Smooth muscle cell (in vitro differentiated cells): ENCODE measurements at regions not wholly inside any gene's neighbourhood (a gene's known extent, or its start where the extent isn't known, plus 50 kb on each side); places are given as distances from the start of the nearest gene placed in this dataset.

Experiments used
- DNase-seq: peaks from one replicate; lab custom pipeline; 2025; ENCODE audit not compliant: unreplicated experiment; lab: John Stamatoyannopoulos, UW
- H2AFZ ChIP-seq: fragments of 200-600 bp; sonication (generic); 2 replicates; pipeline ENCODE4 v1.6.0; 2016; ENCODE audit warnings: antibody characterized with exemption, low read depth, mild to moderate bottlenecking
- H3F3A ChIP-seq: fragments of 200-600 bp; sonication (generic); 2 replicates; pipeline ENCODE4 v1.6.0; 2017; ENCODE audit warnings: antibody characterized with exemption, low read depth
- H3K27ac ChIP-seq: fragments of 200-600 bp; sonication (generic); 2 replicates; pipeline ENCODE4 v1.5.1; 2016; ENCODE audit warnings: low read depth, mild to moderate bottlenecking
- H3K27me3 ChIP-seq: fragments of 200-600 bp; sonication (generic); 2 replicates; pipeline ENCODE4 v1.6.1; 2016; ENCODE audit warnings: low read depth, mild to moderate bottlenecking
- H3K36me3 ChIP-seq: fragments of 200-600 bp; sonication (generic); 2 replicates; pipeline ENCODE4 v1.5.1; 2016; ENCODE audit warnings: low read depth
- H3K4me1 ChIP-seq: fragments of 200-600 bp; sonication (generic); 2 replicates; pipeline ENCODE4 v1.5.1; 2016; ENCODE audit warnings: low read depth
- H3K4me2 ChIP-seq: fragments of 200-600 bp; sonication (generic); 2 replicates; pipeline ENCODE4 v1.6.0; 2016; ENCODE audit warnings: mild to moderate bottlenecking
- H3K4me3 ChIP-seq: fragments of 200-600 bp; sonication (generic); 2 replicates; pipeline ENCODE4 v1.5.1; 2016; ENCODE audit warnings: mild to moderate bottlenecking
- H3K79me2 ChIP-seq: fragments of 200-600 bp; sonication (generic); 2 replicates; pipeline ENCODE4 v1.6.0; 2016; ENCODE audit warnings: low read depth, mild to moderate bottlenecking
- H3K9ac ChIP-seq: fragments of 200-600 bp; sonication (generic); 2 replicates; pipeline ENCODE4 v1.6.0; 2016; ENCODE audit warnings: low read depth
- H3K9me3 ChIP-seq: fragments of 200-600 bp; sonication (generic); replicated peaks from 2 replicates; pipeline ENCODE4 v1.5.1; 2016; ENCODE audit warnings: low read depth
- H4K20me1 ChIP-seq: fragments of 200-600 bp; sonication (generic); 2 replicates; pipeline ENCODE4 v1.6.0; 2016; ENCODE audit warnings: low read depth
- CTCF ChIP-seq: fragments of 200-600 bp; sonication (generic); IDR thresholded peaks from 2 replicates; pipeline ENCODE4 v1.5.1; 2017; ENCODE audit warnings: borderline replicate concordance, mild to moderate bottlenecking, antibody characterized with exemption; ENCODE audit not compliant: insufficient read depth, poor library complexity, severe bottlenecking
- WGBS: methylation state at CpG from one replicate; pipeline ENCODE4 v1.1.7; 2016; ENCODE audit warnings: low lambda C conversion rate; 5-methylcytosine and 5-hydroxymethylcytosine counted together

DNA sequence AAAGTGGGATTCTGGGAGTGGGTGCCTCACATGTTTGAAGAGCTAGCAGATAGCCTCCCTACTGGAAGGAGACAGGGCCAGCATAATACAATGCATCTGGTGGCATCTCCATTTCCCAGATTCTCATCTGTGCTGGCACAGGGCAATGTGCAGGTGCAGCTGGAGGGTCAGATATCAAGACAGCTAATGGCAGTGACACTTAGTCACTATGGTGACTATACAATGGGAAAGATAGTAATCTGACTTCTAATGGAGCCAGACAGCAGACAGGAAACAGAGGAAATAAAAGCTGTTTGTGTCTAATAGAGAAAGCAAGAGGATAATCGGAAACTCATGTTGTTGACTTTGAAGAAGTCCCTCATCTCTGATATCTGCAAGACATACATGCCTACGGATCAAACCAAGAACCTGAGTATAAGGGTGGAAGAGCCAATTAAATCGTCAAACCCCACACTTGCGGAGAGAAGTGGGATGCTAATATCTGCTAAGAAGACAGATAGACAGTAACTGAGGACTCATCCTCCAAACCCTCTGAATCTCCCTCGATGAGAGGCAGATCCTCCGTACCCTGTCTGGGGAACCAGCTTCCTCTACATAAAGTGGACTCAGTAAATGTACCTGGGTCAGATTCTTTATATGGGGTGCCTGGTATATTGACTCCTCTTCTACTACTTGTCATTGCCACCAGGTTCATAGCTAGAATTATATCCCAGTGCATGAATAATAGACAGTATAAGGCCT, 692.7 kb downstream of the SOCS6 start:
- H3K4me1 ChIP-seq: no peaks in the 10 kb centered on the region
- DNase-seq: no peak
- 86% methylated on average over 6 of the region's 6 CpGs for WGBS

DNA sequence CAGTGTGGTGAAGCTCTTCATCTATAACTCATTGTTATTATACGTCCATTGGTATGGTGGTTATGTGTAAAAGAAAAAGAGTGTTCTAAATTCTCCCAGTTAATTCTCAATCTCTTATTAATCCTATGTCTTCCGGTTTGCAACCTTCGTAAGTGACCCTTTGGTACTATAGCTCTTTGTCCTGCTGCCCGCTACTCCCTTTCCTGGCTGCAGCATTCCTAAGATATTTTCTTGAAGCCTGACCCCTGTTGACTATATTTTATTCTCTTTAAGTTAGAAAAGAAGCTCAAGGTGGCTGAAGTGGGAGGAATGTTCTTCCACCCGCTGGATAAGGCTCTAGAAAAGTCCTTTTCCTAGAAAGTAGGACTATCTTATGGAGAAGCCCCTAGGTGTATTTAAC, 684.8 kb downstream of the SOCS6 start:
- Histone ChIP-seq H3F3A (no peaks in the 10 kb centered on the region), H3K4me1 (no peaks in the 10 kb centered on the region), H3K9me3 (no peaks in the 10 kb centered on the region), H3K79me2 (no peaks in the 10 kb centered on the region), H3K9ac (no peak overlapping the region), H3K36me3 (no peaks in the 10 kb centered on the region), H2AFZ (no peak overlapping the region), H3K4me2 (no peak overlapping the region), H4K20me1 (no peaks in the 10 kb centered on the region), H3K4me3 (no peak overlapping the region), H3K27me3 (no peaks in the 10 kb centered on the region), H3K27ac (no peak overlapping the region)
- TF ChIP-seq CTCF: no peak
- 50% methylated on average over 5 of the region's 5 CpGs for WGBS
- DNase-seq: no peak

More for the DNA sequence above, 692.7 kb downstream of the SOCS6 start:
- no peak overlapping the region for H3K4me2 ChIP-seq
- no peaks in the 10 kb centered on the region for H3K9me3 ChIP-seq
- no peaks in the 10 kb centered on the region for H3F3A ChIP-seq
- H3K27ac ChIP-seq: no peak overlapping the region
- H3K79me2 ChIP-seq: no peaks in the 10 kb centered on the region
- no peaks in the 10 kb centered on the region for H4K20me1 ChIP-seq
- no peaks in the 10 kb centered on the region for H3K27me3 ChIP-seq
- no peaks in the 10 kb centered on the region for H3K36me3 ChIP-seq
- H2AFZ ChIP-seq: no peak overlapping the region
- no peak for TF ChIP-seq CTCF
- H3K9ac ChIP-seq: no peak overlapping the region
- no peak overlapping the region for H3K4me3 ChIP-seq

DNA sequence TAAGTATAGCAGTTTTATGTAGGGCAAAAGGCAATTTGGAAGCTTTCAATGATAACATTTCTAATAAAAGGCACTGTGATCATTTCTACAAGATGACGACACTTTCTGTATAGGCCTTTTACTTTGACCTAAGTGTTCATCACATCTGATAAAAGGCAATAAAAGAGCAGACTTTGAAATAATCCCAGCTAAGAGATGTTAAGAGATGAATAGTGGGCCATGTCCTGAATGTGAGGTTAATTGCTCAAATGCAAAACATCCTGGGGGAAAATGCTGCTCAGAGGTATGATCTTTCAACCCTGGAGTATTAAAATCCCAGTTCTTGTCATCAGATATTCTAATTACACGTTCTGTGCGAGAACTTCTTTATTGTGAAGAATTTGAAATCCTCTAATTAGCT, 677.6 kb downstream of the SOCS6 start:
- no peaks in the 10 kb centered on the region for H3K4me1 ChIP-seq
- no peak overlapping the region for H3K9ac ChIP-seq
- no peaks in the 10 kb centered on the region for H3K9me3 ChIP-seq
- H3K79me2 ChIP-seq: no peaks in the 10 kb centered on the region
- H2AFZ ChIP-seq: no peak overlapping the region
- TF ChIP-seq CTCF: no peak
- H3K27me3 ChIP-seq: no peaks in the 10 kb centered on the region
- no peak overlapping the region for H3K27ac ChIP-seq
- 87% methylated on average over 3 of the region's 3 CpGs for WGBS
- H3F3A ChIP-seq: no peaks in the 10 kb centered on the region
- H3K36me3 ChIP-seq: no peaks in the 10 kb centered on the region
- no peak for DNase-seq
- no peak overlapping the region for H3K4me3 ChIP-seq
- H4K20me1 ChIP-seq: no peaks in the 10 kb centered on the region
- no peak overlapping the region for H3K4me2 ChIP-seq

GRCh38 chr18:70961939-70962338, 673.1 kb downstream of the SOCS6 start:
- H3K27ac ChIP-seq: no peak overlapping the region
- H3K36me3 ChIP-seq: no peaks in the 10 kb centered on the region
- H3K9ac ChIP-seq: no peak overlapping the region
- no peaks in the 10 kb centered on the region for H3K4me1 ChIP-seq
- DNase-seq: no peak
- no peak overlapping the region for H2AFZ ChIP-seq
- no peak for TF ChIP-seq CTCF
- H4K20me1 ChIP-seq: no peaks in the 10 kb centered on the region
- H3K4me3 ChIP-seq: no peak overlapping the region
- no peaks in the 10 kb centered on the region for H3K79me2 ChIP-seq
- H3K27me3 ChIP-seq: no peaks in the 10 kb centered on the region
- H3F3A ChIP-seq: no peaks in the 10 kb centered on the region
- H3K9me3 ChIP-seq: no peaks in the 10 kb centered on the region
- 89% methylated on average over 3 of the region's 3 CpGs for WGBS
- no peak overlapping the region for H3K4me2 ChIP-seq
